A549 (cell line): ENCODE measurements at regions not wholly inside any gene's neighbourhood (a gene's known extent, or its start where the extent isn't known, plus 50 kb on each side); places are given as distances from the start of the nearest gene placed in this dataset.
A peak's percentile ranks its signal among the peaks of the same experiment; 100 is the strongest.
"Not testable (repeated sequence)": the region's sequence is repeated elsewhere in the genome, so short reads cannot be mapped to it uniquely, and the experiment has no call there.

Source experiments
- ATAC-seq, 2 experiments: fragments of 200-7000 bp in 1 of 2; fragments of >200 bp in 1 of 2; cut with Nextera tagmentation in 1 of 2; cut with Tn5 transposase in 1 of 2; 3 replicates each; pipeline versions ENCODE4 v1.8.0 to v1.9.1; 2018 to 2020; ENCODE audit warnings: mild to moderate bottlenecking in 1 of 2, moderate library complexity in 1 of 2
- CTCF ChIA-PET: fragments of 300-600 bp; sonication (Branson Sonifier 250); formaldehyde crosslinking; extraction: SDS; loops from one replicate; lab custom pipeline; 2021; ENCODE audit warnings: antibody characterized with exemption, inconsistent platforms; lab: Yijun Ruan, JAX
- POLR2A ChIA-PET: fragments of 350-600 bp; formaldehyde crosslinking; extraction: SDS; loops from one replicate; lab custom pipeline; 2021; ENCODE audit warnings: antibody characterized with exemption, inconsistent platforms; lab: Yijun Ruan, JAX
- DNase-seq, 2 experiments: peaks; one replicate each; pipeline versions ENCODE4 v3.0.0 to v3.0.0-alpha.2; 2011 to 2016; ENCODE audit warnings: low read depth in 1 of 2, low spot score in 1 of 2
- FAIRE-seq: peaks from 2 replicates; lab custom pipeline; 2011; peaks lifted over from hg19 to GRCh38; lab: Jason Lieb, UNC
- H3K27ac ChIP-seq, 2 experiments: fragments of >200 bp; sonication (Bioruptor Twin); formaldehyde crosslinking; 3 replicates each; pipeline ENCODE4 v1.5.1; 2016 to 2017
- H3K4me1 ChIP-seq: fragments of >200 bp; sonication (Bioruptor Twin); formaldehyde crosslinking; 3 replicates; pipeline ENCODE4 v1.6.1; 2016
- H3K4me2 ChIP-seq: fragments of >200 bp; sonication (Bioruptor Twin); formaldehyde crosslinking; 3 replicates; pipeline ENCODE4 v1.6.1; 2016
- H3K4me3 ChIP-seq: fragments of >200 bp; sonication (Bioruptor Twin); formaldehyde crosslinking; 3 replicates; pipeline ENCODE4 v1.5.1; 2016
- H3K9me3 ChIP-seq: fragments of >200 bp; sonication (Bioruptor Twin); formaldehyde crosslinking; 3 replicates; pipeline ENCODE4 v1.6.1; 2016
- BHLHE40 ChIP-seq: IDR thresholded peaks from 2 replicates; pipeline ENCODE4 v1.6.1; 2012; ENCODE audit warnings: low read depth, low read length, inconsistent platforms
- EP300 ChIP-seq, 2 experiments: fragments of >200 bp; sonication (Bioruptor Twin); formaldehyde crosslinking; IDR thresholded peaks; 2 replicates in 1 of 2; 3 replicates in 1 of 2; pipeline ENCODE4 v1.6.1; 2016 to 2017
- JUNB ChIP-seq: fragments of >200 bp; sonication (Bioruptor Twin); formaldehyde crosslinking; IDR thresholded peaks from 2 replicates; pipeline ENCODE4 v1.6.1; 2016
- KDM1A ChIP-seq: fragments of 200-600 bp; sonication (generic); IDR thresholded peaks from 2 replicates; pipeline ENCODE4 v1.6.1; 2016; ENCODE audit warnings: low read depth, mild to moderate bottlenecking
- KDM5A ChIP-seq: fragments of 200-600 bp; sonication (generic); IDR thresholded peaks from 2 replicates; pipeline ENCODE4 v1.6.1; 2016; ENCODE audit warnings: antibody characterized with exemption, mild to moderate bottlenecking
- MAFK ChIP-seq: fragments of 450-650 bp; IDR thresholded peaks from 2 replicates; pipeline ENCODE4 v1.6.1; 2014; ENCODE audit not compliant: partially characterized antibody
- RAD21 ChIP-seq, 2 experiments: fragments of >200 bp in 1 of 2; sonication (Bioruptor Twin) in 1 of 2; formaldehyde crosslinking in 1 of 2; IDR thresholded peaks in 1 of 2; conservative IDR thresholded peaks in 1 of 2; 2 replicates in 1 of 2; 3 replicates in 1 of 2; pipeline ENCODE4 v1.6.1; 2012 to 2018; ENCODE audit warnings: inconsistent platforms in 1 of 2
- WGBS: methylation state at CpG from one replicate; pipeline ENCODE4 v1.1.6; 2017; ENCODE audit errors: missing lambda C conversion rate; 5-methylcytosine and 5-hydroxymethylcytosine counted together
- TF ChIP-seq, protein P1 (sequence below): fragments of >200 bp; sonication (Bioruptor Twin); formaldehyde crosslinking; IDR thresholded peaks from 3 replicates; pipeline ENCODE4 v1.5.1; 2016
- TF ChIP-seq, protein P2 (sequence below): fragments of 450-650 bp; IDR thresholded peaks from 2 replicates; pipeline ENCODE4 v1.6.1; 2014; ENCODE audit warnings: antibody characterized with exemption
- TF ChIP-seq, protein P3 (sequence below): fragments of 150-350 bp; IDR thresholded peaks from 2 replicates; pipeline ENCODE4 v1.6.1; 2014; ENCODE audit warnings: low read depth, mild to moderate bottlenecking, low read length

DNA sequence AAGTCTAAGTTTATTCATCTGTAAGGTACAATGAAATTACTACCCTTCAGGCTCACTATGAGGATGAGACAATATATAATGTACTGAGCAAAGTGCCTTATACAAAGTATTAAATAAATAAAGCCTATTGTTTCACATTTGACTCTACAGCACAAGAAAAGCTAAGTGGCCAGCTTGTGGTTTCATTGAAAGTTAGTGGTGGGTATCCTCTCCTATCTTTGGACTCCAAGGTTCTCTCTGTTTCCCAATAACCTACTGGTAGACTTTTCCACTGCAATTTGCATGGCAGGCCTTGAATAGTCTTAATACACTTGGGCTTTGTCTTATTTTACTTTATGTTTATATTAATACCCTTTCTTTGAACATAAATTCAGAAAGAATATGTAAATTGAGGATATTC, 262.7 kb downstream of the DEPDC1B start (continued):
- TF ChIP-seq KDM5A (no peak), JUNB (no peak), KDM1A (no peak)
- TF ChIP-seq, protein P1, sequence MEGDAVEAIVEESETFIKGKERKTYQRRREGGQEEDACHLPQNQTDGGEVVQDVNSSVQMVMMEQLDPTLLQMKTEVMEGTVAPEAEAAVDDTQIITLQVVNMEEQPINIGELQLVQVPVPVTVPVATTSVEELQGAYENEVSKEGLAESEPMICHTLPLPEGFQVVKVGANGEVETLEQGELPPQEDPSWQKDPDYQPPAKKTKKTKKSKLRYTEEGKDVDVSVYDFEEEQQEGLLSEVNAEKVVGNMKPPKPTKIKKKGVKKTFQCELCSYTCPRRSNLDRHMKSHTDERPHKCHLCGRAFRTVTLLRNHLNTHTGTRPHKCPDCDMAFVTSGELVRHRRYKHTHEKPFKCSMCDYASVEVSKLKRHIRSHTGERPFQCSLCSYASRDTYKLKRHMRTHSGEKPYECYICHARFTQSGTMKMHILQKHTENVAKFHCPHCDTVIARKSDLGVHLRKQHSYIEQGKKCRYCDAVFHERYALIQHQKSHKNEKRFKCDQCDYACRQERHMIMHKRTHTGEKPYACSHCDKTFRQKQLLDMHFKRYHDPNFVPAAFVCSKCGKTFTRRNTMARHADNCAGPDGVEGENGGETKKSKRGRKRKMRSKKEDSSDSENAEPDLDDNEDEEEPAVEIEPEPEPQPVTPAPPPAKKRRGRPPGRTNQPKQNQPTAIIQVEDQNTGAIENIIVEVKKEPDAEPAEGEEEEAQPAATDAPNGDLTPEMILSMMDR = no peak
- TF ChIP-seq, protein P2, sequence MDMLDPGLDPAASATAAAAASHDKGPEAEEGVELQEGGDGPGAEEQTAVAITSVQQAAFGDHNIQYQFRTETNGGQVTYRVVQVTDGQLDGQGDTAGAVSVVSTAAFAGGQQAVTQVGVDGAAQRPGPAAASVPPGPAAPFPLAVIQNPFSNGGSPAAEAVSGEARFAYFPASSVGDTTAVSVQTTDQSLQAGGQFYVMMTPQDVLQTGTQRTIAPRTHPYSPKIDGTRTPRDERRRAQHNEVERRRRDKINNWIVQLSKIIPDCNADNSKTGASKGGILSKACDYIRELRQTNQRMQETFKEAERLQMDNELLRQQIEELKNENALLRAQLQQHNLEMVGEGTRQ = no peak

DNA sequence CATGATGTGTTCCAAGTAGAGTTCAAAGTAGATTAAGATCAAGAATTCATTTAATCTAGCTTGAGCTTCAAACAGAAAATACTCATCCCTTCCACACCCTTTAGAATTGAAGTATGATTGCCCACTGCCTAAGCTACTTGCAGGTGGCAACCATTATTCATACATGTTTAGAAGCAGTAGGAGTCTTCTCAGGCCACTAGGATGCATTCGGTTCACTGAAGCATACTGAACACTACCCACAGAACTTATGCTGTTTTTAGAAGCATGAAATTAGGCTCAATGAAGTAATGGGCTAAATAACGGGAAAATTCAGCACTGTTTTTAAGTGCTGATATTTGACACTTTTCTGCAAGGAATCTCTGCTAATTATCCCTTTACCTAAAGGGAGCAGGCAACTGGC, 263.4 kb downstream of the DEPDC1B start:
- FAIRE-seq (no peak), DNase-seq (no peak)
- POLR2A ChIA-PET = no interaction called here
- TF ChIP-seq, protein P3, sequence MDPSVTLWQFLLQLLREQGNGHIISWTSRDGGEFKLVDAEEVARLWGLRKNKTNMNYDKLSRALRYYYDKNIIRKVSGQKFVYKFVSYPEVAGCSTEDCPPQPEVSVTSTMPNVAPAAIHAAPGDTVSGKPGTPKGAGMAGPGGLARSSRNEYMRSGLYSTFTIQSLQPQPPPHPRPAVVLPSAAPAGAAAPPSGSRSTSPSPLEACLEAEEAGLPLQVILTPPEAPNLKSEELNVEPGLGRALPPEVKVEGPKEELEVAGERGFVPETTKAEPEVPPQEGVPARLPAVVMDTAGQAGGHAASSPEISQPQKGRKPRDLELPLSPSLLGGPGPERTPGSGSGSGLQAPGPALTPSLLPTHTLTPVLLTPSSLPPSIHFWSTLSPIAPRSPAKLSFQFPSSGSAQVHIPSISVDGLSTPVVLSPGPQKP = no peak
- no peak for TF ChIP-seq BHLHE40
- no peak for TF ChIP-seq KDM1A
- TF ChIP-seq MAFK = no peak
- TF ChIP-seq RAD21 (conservative IDR thresholded peaks at IDR 0.05 in 1 of 2, IDR thresholded peaks at IDR 0.05 in 1 of 2) = no peak
- TF ChIP-seq, all 56 proteins: peak for 0
- ATAC-seq = no peak
- H3K4me3 ChIP-seq = no peak overlapping the region
- CTCF ChIA-PET = interaction anchor here (0.7 kb wide), 1 partner anchor 872 kb away, joined by 3 read pairs; no protein-coding TSS in a partner anchor
- H3K27ac ChIP-seq = no peak overlapping the region
- no peaks in the 10 kb centered on the region for H3K4me1 ChIP-seq
- 66% methylated on average over 2 of the region's 2 CpGs for whole genome bisulfite sequencing
- H3K9me3 ChIP-seq = no peaks in the 10 kb centered on the region
- no peak overlapping the region for H3K4me2 ChIP-seq

DNA sequence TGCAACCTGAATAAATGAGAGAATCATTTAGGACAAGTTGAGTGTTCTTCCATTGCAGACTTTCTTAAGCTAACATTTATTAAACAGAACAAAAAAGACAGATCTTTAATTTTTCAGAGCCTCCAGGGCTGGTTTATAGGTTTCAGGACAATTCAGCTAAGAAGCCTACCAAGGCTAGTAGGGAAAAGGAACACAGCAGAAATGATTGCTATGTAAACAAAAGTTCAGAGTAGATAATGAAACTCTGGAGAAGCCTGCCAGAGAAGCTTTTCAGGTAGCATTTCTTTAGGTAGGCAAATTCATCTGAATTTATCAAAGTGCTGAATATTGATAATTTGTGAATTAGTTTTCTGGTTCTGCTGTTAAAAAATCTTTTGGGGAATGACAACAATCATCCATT, 264.2 kb downstream of the DEPDC1B start:
- DNase-seq = no peak
- POLR2A ChIA-PET = no interaction called here
- H3K9me3 ChIP-seq = no peaks in the 10 kb centered on the region
- CTCF ChIA-PET = interaction anchor here (0.7 kb wide), 1 partner anchor 872 kb away, joined by 3 read pairs; no protein-coding TSS in a partner anchor
- ATAC-seq = no peak
- no peak overlapping the region for H3K4me3 ChIP-seq
- no peaks in the 10 kb centered on the region for H3K4me1 ChIP-seq
- H3K4me2 ChIP-seq = no peak overlapping the region
- no peak overlapping the region for H3K27ac ChIP-seq
- TF ChIP-seq BHLHE40 (no peak), EP300 (IDR thresholded peaks at IDR 0.05) (no peak)
- no peak for FAIRE-seq

DNA sequence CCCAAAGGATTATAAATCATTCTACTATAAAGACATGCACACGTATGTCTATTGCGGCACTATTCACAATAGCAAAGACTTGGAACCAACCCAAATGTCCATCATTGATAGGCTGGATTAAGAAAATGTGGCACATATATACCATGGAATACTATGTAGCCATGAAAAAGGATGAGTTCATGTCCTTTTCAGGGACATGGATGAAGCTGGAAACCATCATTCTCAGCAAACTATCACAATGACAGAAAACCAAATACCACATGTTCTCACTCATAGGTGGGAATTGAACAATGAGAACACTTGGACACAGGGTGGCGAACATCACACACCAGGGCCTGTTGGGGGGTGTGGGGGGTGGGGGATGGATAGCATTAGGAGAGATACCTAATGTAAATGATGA, 273.8 kb downstream of the DEPDC1B start:
- ATAC-seq, H3K9me3 ChIP-seq, POLR2A ChIA-PET, FAIRE-seq, H3K4me2 ChIP-seq, H3K27ac ChIP-seq, H3K4me3 ChIP-seq, DNase-seq, H3K4me1 ChIP-seq, CTCF ChIA-PET: not testable (repeated sequence)
- WGBS = 84% methylated on average over 2 of the region's 3 CpGs
- TF ChIP-seq KDM1A = peak; percentile 89

DNA sequence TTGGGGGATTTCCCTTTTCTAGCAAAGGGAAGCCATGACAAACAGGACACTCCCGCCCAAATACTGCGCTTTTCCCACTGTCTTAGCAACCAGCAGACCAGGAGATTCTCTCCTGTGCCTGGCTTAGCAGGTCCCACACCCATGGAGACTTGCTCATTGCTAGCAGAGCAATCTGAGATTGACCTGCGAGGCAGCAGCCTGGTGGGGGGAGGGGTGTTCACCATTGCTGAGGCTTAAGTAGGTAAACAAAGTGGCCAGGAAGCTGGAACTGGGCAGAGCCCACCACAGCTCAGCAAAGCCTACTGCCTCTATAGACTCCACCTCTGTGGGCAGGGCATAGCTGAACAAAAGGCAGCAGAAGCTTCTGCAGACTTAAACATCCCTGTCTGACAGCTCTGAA, 279.2 kb downstream of the DEPDC1B start:
- H3K27ac ChIP-seq, FAIRE-seq, POLR2A ChIA-PET, ATAC-seq, DNase-seq, CTCF ChIA-PET, H3K4me1 ChIP-seq, H3K4me3 ChIP-seq, H3K4me2 ChIP-seq: not testable (repeated sequence)
- peaks cover 14% of the 10 kb centered on the region; the same call in 2 of the 3 replicates for H3K9me3 ChIP-seq
- 34% methylated on average over 3 of the region's 3 CpGs for WGBS
